DLD1 (cell line): ENCODE measurements at regions not wholly inside any gene's neighbourhood (a gene's known extent, or its start where the extent isn't known, plus 50 kb on each side); places are given as distances from the start of the nearest gene placed in this dataset.

ENCODE experiments used
- in situ Hi-C: cut with HindIII; loops from 2 replicates; pipeline ENCODE4 v1.10.0; 2017; ENCODE audit warnings: low sequenced_read_pairs

GRCh38 chr1:229024528-229025130 lies 246.3 kb upstream of the RAB4A start:
- in situ Hi-C loops: no loop called here

GRCh38 chr1:229025576-229025975 lies 245.3 kb upstream of the RAB4A start:
- in situ Hi-C loops: no loop called here

- in situ Hi-C loops: no loop called here
These were observed 243.8 kb upstream of the RAB4A start for GRCh38 chr1:229027158-229027557.

- in situ Hi-C loops: no loop called here
These were observed 243.2 kb upstream of the RAB4A start for GRCh38 chr1:229027622-229028182.

- in situ Hi-C loops: no loop called here
These were observed 242.4 kb upstream of the RAB4A start for GRCh38 chr1:229028544-229028943.

- in situ Hi-C loops: no loop called here
These were observed 241.7 kb upstream of the RAB4A start for GRCh38 chr1:229028987-229029878.

GRCh38 chr1:229029879-229030235 lies 241.1 kb upstream of the RAB4A start:
- in situ Hi-C loops: no loop called here

GRCh38 chr1:229030630-229031029 lies 240.3 kb upstream of the RAB4A start:
- in situ Hi-C loops: no loop called here

- in situ Hi-C loops: no loop called here
These were observed 239.8 kb upstream of the RAB4A start for GRCh38 chr1:229031061-229031460.

- in situ Hi-C loops: no loop called here
These were observed 239.2 kb upstream of the RAB4A start for GRCh38 chr1:229031481-229032341.

- in situ Hi-C loops: no loop called here
These were observed 238.5 kb upstream of the RAB4A start for GRCh38 chr1:229032375-229032774.

GRCh38 chr1:229033480-229033879 lies 237.4 kb upstream of the RAB4A start:
- in situ Hi-C loops: no loop called here

GRCh38 chr1:229034342-229034741 lies 236.6 kb upstream of the RAB4A start:
- in situ Hi-C loops: no loop called here

- in situ Hi-C loops: no loop called here
These were observed 235.7 kb upstream of the RAB4A start for GRCh38 chr1:229035054-229035747.

- in situ Hi-C loops: no loop called here
These were observed 235.2 kb upstream of the RAB4A start for GRCh38 chr1:229035748-229036082.

- in situ Hi-C loops: no loop called here
These were observed 233.0 kb upstream of the RAB4A start for GRCh38 chr1:229037806-229038405.

- in situ Hi-C loops: no loop called here
These were observed 230.1 kb upstream of the RAB4A start for GRCh38 chr1:229040630-229041358.

- in situ Hi-C loops: no loop called here
These were observed 229.0 kb upstream of the RAB4A start for GRCh38 chr1:229041946-229042345.

GRCh38 chr1:229042482-229042881 lies 228.4 kb upstream of the RAB4A start:
- in situ Hi-C loops: no loop called here

GRCh38 chr1:229043115-229043514 lies 227.8 kb upstream of the RAB4A start:
- in situ Hi-C loops: no loop called here
